ENCODE measurements at regions not wholly inside any gene's neighbourhood (a gene's known extent, or its start where the extent isn't known, plus 50 kb on each side); places are given as distances from the start of the nearest gene placed in this dataset.

DNA sequence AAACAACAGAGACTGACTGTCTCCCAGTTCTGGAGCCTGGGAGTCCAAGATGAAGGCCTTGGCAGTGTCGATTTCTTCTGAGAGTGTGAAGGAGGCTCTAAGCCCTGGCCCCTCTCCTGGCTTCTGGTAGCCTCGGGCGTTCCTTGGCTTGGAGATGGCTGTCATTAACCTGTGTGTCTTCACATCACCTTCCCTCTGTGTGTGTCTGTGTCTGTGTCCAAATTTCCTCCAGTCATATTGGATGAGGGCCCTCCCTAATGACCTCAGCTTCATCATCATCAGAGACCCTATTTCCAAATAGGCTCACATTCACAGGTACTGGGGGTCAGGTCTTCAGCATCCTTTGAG, 138.3 kb downstream of the TOMM20 start:
- intact Hi-C loops (cut with micrococcal nuclease): no loop called here

DNA sequence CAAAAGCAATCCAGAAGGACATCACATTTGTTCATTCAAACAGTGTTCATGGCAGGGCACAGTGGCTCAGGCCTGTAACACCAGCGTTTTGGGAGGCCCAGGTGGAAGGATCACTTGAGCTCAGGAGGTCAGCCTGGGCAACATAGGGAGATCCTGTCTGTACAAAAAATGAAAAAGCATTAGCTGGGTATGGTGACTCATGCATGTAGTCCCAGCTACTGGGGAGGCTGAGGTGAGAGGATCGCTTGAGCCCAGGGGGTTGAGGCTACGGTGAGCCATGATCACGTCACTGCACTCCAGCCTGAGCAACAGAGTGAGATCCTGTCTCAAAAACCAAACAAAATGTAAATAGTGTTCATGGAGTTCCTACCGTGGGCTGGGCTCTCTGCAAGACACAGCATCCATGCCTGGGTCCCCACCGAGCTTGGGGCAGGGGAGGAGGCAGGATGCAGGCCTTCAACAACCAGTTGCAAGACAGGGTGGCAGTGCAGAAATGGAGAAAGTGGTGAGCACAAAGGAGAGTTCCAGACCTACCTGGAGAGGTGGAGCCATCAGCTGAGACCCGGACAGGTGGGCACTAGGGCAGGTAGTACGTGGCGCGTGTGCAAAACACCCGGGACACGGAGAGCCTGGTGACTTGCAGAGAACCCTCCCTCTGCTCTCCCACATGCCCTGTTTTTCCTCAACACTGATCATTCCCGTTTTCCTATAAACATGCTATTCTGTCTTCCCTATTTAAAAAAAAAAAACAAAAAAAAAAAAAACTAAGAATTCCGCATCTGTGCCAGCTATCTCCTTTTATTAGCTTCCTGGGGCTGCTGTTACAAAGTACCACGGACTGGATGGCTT, 138.9 kb downstream of the TOMM20 start:
- intact Hi-C loops (cut with micrococcal nuclease): no loop called here

DNA sequence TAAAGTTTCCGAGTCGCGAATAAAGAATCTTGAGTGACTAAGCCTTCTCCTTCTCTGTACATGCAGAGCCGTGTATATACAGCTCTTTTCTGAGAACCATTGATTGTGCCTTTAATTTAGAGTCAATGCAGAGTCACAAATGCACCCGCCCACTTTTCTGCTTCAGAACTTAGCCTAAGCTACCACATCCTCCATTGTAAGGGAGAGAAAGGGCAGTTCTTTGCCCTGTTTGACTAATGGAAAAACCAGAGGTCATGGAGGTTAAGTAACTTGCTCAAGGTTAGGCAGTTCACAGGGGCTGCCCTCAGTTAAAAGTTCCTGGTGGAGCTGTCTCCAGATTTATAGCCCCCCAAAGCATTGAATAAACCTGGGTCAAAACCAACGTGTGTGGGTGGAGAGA, 139.6 kb downstream of the TOMM20 start:
- intact Hi-C loops (cut with micrococcal nuclease): no loop called here

DNA sequence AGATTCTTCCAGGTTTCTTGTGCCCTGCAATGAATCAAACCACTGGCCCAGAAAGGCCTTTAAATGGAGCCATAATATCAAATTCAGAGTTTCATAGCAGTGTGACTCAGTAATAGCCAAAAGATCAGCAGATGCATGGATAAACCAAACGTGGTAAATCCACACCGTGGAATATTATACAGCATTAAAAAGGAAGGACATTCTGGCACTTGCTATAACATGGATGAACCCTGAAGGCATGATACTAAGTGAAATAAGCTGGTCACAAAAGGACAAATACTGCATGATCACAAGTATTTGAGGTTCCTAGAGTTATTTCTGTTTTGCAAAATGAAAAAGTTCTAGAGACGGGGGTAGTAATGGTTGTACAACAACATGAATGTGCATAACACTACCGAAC, 140.1 kb downstream of the TOMM20 start:
- intact Hi-C loops (cut with micrococcal nuclease): no loop called here

DNA sequence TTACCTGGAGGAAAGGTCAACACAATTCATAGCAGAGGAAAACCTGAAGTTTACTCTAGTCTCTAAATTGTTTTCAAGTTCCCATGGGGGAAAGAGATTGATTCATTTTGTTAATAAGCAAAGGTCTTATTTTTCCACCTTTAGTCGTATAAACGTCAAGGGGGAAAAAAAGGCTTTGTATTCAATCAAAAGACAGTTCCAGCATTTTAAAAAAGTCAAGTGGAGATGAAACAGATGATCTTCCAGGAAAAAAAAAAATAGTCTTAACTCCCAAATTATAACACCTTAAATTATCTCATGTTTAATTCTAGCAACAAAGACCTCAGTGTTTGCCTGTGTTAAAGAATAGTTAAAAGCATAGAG, 140.5 kb downstream of the TOMM20 start:
- intact Hi-C loops (cut with micrococcal nuclease): no loop called here

DNA sequence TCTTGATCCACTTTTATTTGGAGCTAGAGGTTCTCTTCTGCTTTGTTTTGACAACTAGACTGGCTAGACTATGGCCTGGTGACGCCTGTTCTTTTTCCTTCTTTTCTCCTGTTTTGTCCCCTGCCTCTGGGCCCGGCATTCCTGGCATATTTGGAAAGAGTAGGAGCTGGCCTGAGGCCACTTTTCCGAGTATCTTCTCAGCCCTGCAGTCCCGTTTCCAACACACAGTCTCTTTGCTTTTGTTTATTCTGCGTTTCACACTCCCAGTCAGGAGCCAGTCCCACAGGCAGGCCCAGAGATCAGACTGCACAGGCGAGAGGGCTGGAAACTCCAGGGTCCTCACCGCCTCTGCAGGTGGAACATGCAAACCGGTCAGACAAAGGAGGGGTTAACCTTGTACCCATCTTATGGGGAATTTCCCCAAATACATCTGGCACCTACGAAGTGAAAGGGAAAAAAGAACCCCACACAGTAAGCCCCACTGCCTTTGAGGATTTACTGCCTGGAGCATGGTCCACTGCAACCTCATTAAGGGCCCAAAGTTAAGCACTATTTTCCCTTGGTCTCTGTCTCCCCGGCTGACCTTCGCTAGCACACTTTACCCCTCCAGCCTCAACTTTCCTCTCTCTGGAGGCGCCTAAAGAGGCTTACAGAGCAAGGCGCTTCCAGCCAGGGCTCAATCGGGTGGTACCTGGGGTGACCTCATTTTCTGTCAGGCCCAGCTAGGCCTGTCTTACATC, 141.1 kb downstream of the TOMM20 start:
- intact Hi-C loops (cut with micrococcal nuclease): loop anchor here (1.0 kb wide), 1 partner anchor 8 kb away; no protein-coding TSS in a partner anchor

DNA sequence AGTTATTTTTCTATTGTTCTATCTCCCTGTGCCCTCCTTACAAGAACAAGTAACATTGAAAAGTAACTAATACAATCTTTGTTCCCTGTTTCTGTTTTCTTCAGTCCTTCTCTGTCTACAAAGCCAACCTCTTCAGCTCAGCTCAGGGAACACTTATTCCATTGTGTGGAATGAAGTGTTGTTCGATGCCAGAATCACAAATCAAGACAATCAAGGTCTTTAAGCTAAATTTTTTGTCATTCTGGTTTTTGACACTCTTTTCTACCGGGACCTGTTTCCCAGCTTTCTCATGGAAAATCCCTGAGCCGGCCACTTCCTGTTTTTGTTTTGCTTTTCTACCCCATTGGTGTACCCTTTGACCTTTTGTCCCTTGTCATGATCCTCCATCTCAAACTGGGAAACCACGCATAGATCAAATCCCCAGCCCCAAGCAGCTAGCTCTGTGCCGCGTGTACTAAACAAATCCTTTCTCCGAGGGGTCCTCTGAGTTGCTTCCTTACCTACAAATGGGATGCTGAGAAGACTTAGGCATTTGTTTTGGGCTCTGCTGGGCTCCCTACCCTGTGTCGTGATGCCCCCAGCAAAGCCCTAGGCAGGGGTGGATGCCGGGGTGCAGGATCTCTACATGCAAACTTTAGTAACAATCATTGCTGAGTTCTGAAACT, 141.8 kb downstream of the TOMM20 start:
- intact Hi-C loops (cut with micrococcal nuclease): loop anchor here (1.0 kb wide), 1 partner anchor 8 kb away; no protein-coding TSS in a partner anchor

DNA sequence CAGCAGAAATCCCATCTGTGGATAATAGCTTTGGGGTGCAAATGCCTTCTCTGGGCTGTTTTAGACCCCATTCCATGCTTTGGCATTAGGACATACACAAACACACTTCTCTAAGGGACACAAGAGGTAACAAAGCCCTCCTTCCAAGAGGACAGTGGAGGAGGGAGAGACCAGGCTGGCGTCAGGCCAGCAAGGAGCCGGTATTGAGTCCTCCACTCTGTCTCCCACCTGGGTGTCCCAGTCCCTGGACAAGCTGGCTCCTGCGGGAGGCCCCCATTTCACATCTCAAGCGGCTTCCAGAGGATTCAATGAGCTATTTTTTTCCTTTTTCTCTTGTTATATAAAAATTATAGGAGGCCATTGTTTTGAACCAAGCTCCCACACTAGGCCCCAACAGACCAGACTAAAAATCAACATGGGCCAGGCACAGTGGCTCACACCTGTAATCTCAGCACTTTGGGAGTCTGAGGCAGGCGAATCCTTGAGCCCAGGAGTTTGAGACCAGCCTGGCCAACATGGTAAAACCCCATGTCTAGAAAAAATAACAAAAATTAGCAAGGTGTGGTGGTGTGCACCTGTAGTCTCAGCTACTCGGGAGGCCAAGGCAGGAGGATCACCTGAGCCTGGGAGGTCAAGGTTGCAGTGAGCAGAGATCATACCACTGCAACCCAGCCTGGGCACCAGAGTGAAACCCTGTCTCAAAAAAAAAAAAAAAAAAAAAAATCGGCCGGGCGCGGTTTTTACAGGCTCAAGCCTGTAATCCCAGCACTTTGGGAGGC, 142.9 kb downstream of the TOMM20 start:
- intact Hi-C loops (cut with micrococcal nuclease): no loop called here

DNA sequence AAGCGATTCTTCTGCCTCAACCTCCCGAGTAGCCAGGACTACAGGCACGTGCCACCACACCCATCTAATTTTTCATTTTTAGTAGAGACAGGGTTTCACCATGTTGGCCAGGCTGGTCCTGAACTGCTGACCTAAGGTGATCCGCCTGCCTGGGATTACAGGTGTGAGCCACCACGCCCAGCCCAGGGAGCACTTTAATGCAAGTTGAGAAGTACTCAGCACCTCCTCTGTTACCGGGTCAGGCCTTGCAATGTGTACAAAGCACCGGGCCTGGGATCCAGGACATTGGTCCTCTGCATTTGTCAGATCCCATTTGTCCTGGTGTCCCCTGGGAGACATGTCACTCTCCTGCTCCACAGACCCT, 143.6 kb downstream of the TOMM20 start:
- intact Hi-C loops (cut with micrococcal nuclease): no loop called here

DNA sequence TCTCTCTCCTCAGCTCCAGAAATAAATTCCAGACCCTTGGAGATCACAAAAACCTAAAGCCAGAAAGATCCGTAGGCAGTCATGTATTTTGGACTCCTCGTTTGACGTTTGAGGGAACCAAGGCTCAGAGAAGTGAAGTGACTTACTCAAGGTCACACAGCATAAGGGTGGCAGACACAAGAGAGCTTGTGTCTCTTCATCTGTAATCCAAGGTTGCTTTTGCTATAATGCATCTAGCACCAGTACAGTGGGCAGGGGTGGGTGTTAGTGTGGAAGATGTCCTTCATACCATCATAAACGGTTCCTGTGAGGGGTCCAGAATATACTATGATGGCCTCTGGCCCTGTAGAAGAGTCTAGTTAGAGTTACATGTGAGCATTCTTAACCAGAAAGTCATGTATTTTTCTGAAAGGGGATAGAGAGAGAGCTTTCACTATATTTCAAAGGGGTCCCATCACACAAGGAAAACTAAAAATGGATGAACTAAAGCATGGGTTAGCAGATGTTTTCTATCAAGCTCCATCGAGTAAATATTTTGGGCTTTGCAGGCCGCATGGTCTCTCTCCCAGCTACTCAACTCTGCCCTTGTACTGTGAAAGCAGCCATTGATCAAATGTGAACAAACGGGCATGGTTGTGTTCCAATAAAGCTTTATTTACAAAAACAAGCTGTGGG, 144.9 kb downstream of the TOMM20 start:
- intact Hi-C loops (cut with micrococcal nuclease): no loop called here

DNA sequence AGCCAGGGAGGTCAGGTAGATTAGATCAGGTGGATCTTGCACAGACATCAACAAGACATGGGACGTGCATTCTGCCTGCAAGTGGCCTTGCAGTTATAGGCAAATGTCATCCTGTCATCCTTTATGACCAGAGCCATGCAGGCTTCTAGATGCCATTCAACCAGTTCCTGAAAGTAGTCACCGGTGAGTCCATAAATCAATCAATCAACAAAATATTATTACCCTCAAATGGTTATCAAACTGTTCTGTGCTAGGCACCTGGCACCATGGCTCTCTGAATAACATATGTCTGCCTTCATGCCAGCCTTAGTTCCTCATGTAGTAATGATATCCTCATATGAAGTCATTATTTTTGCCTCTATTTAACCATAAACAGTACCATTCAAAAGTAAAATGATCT, 146.9 kb downstream of the TOMM20 start:
- intact Hi-C loops (cut with micrococcal nuclease): no loop called here

DNA sequence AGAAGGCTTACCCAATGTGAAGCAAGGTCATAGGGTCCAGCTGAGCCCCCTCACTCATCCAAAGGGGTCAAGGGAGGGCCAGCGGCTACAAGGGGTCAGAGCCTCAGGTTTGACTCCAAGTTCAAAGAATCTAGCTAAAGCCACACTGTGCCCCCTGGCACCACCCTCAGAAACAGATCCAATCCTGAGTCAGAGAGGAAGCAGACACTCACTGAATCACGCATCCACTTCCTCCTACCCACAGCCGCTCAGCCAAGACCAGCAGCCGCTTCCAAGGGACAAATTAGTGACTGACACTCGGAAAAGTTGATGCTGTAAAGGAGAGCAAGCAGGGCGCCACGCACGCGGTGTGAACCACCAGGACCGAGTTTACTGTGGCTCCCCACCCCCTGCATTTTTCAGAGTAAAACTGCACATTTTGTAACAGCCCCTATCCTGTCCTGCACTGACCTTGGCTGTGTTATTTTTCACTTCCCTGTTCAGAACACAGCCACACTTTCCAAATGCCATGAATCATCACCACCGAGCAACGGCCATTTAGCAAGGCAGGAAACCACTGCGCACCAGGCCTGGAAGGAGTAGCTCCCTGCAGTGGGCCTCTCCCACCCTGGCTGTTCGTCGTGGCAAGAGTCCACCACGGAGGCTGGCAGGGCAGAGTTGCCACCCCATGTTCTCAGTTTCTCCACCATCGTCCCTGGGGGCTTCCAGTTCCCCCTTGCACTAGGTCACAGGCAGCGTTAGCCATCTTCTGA, 147.8 kb downstream of the TOMM20 start:
- intact Hi-C loops (cut with micrococcal nuclease): loop anchor here (1.0 kb wide), 3 partner anchors 10 to 370 kb away; no protein-coding TSS in a partner anchor

DNA sequence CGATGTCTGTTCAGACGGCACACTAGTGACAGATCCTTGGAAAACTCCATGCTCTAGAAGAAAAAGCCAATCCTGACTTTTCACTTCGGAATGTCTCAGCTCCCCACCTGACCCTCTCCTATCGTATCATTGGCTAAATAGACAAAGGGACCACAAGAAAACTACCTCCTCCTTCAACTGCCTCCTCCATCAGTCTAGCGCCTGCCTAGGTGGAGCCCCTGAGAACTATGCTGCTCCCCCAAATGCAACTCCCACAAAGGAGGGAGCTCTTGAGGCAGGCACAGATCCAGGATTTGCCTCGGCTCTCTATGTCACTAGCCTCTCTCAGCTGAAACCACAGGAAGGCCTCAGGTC, 148.4 kb downstream of the TOMM20 start:
- intact Hi-C loops (cut with micrococcal nuclease): loop anchor here (1.0 kb wide), 3 partner anchors 9 to 369 kb away; no protein-coding TSS in a partner anchor

DNA sequence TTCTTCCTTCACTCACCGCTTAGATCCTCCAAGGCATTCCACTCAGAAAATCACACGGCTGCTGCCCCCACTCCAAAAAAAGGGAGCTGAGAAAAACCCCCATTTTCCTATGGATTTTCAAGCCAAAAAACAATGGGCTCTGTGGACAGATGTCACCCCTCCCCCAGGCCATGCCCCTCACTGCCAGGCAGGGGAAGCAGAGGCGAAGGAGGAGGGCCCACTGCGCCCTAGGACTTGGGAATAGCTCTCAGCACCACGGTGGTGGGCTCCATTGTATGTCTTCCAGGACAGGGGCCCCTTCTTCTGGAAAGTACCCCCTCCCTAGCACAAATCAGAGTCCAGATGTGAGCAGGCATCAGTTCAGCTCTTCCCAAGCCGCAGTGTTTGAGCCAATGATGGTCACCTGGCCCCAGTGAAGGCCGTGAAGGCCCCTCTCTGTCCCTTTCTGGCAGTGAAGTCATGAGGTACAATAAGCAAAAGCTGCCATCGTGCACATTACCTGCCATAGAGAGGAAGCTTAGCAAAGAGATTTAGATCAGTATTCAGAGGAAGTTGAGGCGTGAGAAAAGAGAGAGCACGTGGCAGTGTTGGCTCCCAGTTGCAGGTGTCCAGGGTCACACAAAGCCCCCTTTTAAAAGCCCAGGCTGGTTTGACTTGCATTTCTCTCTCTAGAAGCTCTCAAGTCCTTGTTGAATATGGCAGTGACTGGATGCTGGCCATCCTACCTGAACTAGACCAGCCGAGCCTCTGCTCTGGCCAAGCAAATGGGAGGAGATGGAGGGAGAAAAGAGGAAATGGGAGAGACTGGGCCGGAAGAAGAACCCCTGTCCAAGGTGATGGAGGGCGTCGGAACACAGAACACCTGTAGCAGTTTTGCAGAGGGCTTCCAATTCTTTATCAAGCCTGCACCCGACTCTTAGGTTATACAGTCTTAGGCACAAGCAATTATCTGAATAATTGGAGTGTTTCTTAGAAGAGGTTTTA, 149.0 kb downstream of the TOMM20 start:
- intact Hi-C loops (cut with micrococcal nuclease): loop anchor here (1.0 kb wide), 9 partner anchors 8 to 378 kb away; no protein-coding TSS in a partner anchor

DNA sequence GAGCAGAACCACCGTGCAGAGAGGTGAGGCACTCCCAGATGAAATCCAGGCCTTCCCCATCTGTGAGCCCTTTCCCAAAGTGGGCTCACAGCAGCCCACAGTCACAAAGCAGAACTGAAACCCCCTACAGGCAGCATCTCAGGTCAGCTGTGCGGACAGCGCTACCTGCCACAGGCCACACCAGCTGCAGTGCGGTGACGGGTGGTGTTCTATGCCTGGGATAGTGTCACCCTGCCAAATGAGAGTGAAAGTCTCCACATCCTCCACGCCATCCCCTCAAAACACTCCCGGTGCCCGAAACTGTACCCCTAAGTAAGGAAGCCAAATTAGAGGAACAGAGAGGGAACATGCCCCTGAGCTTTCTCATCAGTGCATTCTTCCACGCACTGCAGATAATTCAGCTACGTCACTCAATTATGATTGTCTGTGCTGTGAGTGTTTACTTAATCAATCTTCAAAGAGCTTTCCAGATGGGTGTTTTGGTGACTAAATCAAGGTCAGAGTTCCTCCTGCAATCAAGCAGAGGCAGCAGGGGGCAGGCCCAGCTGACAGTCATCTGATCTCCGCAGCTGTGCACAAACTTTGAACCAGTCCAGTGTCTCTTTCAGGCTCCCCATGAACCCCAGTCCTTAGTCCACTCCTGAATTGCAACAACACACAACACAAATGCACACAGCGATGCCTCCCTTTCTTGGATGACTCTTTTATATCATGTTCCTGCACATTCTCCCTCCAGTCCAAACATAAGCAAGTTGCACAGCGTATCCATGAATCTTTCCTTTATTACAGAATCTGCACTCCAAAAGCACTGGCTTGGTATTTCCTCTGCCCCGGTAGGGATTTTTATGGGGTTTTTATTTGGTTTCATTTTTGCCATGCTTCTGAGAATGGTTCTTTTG, 150.0 kb downstream of the TOMM20 start:
- intact Hi-C loops (cut with micrococcal nuclease): loop anchor here (1.0 kb wide), 6 partner anchors 9 to 377 kb away; no protein-coding TSS in a partner anchor

DNA sequence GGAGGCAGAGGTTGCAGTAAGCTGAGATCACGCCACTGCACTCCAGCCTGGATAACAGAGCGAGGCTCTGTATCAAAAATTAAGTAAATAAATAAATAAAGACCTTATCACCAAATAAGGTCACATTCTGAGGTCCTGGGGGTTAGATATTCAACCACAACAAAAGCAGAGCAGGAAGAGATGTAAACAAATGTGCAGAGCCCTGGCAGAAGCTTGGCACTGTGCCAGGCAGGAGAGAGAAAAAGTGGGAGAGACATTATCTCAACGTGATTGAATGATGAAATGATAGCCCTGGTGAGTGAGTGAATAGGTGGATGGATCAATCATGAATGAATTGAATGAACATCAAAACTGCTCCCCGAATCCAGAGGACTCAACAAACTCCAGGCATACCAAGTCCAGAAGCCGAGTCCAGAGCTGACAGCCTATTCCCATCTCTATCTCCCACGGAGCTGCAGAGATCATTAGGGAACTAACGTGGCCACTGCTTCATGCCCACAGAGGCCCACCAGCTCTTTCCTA, 150.7 kb downstream of the TOMM20 start:
- intact Hi-C loops (cut with micrococcal nuclease): no loop called here

DNA sequence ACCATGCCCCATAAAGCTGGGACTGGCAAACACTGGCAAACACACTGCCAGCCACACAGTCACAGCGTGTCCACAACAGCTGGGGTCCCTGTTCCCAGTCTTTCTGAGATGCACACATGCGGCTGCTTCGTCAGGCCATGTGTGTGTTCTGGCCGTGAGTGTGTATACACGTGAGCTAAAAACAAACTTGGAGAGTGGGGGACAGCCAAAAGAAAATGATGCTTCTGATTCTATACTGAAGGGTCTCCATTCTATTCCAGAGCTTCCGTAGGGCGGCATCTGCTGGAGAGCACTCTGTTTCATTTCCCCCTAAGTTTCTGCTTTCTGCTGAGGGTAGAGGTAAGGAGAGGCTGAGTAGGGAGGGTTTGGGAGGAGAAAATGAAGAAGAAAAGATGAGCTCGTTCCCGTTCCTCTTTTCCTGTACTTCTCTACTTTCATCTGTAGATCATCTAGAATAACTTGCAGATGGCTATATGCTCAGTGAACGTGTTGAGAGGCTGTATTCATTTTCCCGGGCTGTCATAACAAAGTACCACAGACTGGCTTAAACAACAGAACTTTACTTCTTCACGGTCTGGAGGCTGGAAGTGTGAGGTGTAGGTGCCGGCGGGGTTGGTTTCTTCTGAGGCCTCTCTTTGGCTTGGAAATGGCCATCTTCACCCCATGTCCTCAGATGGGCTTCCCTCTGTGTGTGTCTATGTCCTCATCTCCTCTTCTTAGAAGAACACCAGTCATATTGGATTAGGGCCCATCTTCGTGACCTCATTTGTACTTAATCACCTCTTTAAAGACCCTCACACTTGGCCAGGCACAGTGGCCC, 151.6 kb downstream of the TOMM20 start:
- intact Hi-C loops (cut with micrococcal nuclease): no loop called here

Data from T-helper 1 cell treated with Interleukin-12 subunit alpha and Interleukin-12 subunit beta and Interleukin-4 antibody, amounts not matched to agents 30 ng/mL and 1 ng/mL, for 36 hours (primary cell).